HEK293T (cell line): ENCODE measurements at regions not wholly inside any gene's neighbourhood (a gene's known extent, or its start where the extent isn't known, plus 50 kb on each side); places are given as distances from the start of the nearest gene placed in this dataset.

Experiments used
- BHLHE40 ChIP-seq: fragments of 450-650 bp; IDR thresholded peaks from 2 replicates; pipeline ENCODE4 v1.6.1; 2016; ENCODE audit warnings: mild to moderate bottlenecking, moderate library complexity, borderline replicate concordance
- SP1 ChIP-seq: fragments of 450-650 bp; IDR thresholded peaks from 2 replicates; pipeline ENCODE4 v1.6.1; 2017
- TARDBP ChIP-seq: fragments of 450-650 bp; IDR thresholded peaks from 2 replicates; pipeline ENCODE4 v1.6.1; 2016
- ZNF384 ChIP-seq: fragments of 450-650 bp; IDR thresholded peaks from 2 replicates; pipeline ENCODE4 v1.6.1; 2016

GRCh38 chr12:67887065-67887464 is 102.2 kb upstream of the IFNG-AS1 start:
- TF ChIP-seq SP1 (no peak), TARDBP (no peak), BHLHE40 (no peak), ZNF384 (no peak)
